BE2C (cell line): ENCODE measurements at regions not wholly inside any gene's neighbourhood (a gene's known extent, or its start where the extent isn't known, plus 50 kb on each side); places are given as distances from the start of the nearest gene placed in this dataset.

ENCODE experiments used
- DNase-seq: peaks from one replicate; pipeline ENCODE4 v3.0.0-alpha.2; 2020
- H3K27me3 ChIP-seq: fragments of 250-450 bp; sonication (Bioruptor Pico); 2 replicates; pipeline ENCODE4 v1.5.1; 2020; ENCODE audit warnings: mild to moderate bottlenecking
- H3K36me3 ChIP-seq: fragments of 250-450 bp; sonication (Bioruptor Pico); 2 replicates; pipeline ENCODE4 v1.5.1; 2020; ENCODE audit warnings: mild to moderate bottlenecking
- H3K4me1 ChIP-seq: fragments of 250-450 bp; sonication (Bioruptor Pico); 2 replicates; pipeline ENCODE4 v1.5.1; 2020
- H3K4me3 ChIP-seq: 2 replicates; pipeline ENCODE4 v1.5.1; 2011; ENCODE audit warnings: low read depth, low read length
- H3K9me3 ChIP-seq: fragments of 250-450 bp; sonication (Bioruptor Pico); 2 replicates; pipeline ENCODE4 v1.5.1; 2020
- TF ChIP-seq, protein P1 (sequence below): IDR thresholded peaks from 2 replicates; pipeline ENCODE4 v1.5.1; 2012; ENCODE audit warnings: mild to moderate bottlenecking, low read depth, low read length

DNA sequence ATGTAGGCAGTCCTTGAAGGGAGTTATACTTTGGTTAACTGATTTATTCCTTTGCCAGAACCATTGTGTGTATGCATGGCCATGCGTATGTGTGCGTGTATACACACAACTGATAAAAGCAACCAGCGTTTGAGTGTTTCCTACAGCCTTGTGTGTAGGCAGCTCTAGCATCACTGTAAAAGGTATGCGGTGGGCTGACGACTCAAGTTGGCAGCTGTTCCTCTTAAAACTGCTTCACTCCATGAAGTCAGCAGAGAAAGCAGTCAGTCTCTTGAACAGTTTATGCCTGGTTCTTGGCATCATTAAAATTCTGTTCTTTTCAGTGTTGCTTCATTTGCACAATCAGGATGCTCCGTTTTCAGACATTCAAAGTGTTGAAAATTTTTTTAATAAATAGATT is 103.5 kb upstream of the FRMPD4 start:
- no peak overlapping the region for H3K4me3 ChIP-seq
- H3K4me1 ChIP-seq: no peaks in the 10 kb centered on the region
- no peaks in the 10 kb centered on the region for H3K9me3 ChIP-seq
- no peaks in the 10 kb centered on the region for H3K36me3 ChIP-seq
- no peak for DNase-seq
- TF ChIP-seq, protein P1, sequence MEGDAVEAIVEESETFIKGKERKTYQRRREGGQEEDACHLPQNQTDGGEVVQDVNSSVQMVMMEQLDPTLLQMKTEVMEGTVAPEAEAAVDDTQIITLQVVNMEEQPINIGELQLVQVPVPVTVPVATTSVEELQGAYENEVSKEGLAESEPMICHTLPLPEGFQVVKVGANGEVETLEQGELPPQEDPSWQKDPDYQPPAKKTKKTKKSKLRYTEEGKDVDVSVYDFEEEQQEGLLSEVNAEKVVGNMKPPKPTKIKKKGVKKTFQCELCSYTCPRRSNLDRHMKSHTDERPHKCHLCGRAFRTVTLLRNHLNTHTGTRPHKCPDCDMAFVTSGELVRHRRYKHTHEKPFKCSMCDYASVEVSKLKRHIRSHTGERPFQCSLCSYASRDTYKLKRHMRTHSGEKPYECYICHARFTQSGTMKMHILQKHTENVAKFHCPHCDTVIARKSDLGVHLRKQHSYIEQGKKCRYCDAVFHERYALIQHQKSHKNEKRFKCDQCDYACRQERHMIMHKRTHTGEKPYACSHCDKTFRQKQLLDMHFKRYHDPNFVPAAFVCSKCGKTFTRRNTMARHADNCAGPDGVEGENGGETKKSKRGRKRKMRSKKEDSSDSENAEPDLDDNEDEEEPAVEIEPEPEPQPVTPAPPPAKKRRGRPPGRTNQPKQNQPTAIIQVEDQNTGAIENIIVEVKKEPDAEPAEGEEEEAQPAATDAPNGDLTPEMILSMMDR: no peak
- H3K27me3 ChIP-seq: no peaks in the 10 kb centered on the region

DNA sequence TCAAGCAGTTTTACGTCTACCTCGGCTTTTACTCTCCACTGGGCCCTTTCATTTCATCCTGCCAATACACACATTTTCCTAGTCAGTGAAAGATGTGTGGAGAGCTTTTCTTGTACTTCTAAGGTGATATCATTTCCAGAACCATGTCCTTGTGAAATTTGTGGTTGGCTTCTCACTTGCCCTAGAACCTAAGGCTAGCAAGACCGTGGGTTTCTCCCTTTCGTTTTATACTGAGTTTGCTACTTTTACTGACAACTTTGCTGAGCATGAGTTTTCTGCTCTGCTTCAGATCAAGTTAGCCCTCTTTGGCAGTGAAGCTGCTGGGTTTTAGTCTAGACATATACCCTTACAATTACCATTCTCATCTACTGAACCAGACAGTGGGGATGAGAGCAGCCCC is 95.7 kb upstream of the FRMPD4 start:
- TF ChIP-seq, protein P1: no peak
- Histone ChIP-seq H3K36me3 (no peaks in the 10 kb centered on the region), H3K4me1 (no peaks in the 10 kb centered on the region), H3K9me3 (no peaks in the 10 kb centered on the region), H3K27me3 (no peaks in the 10 kb centered on the region), H3K4me3 (no peak overlapping the region)
- no peak for DNase-seq

DNA sequence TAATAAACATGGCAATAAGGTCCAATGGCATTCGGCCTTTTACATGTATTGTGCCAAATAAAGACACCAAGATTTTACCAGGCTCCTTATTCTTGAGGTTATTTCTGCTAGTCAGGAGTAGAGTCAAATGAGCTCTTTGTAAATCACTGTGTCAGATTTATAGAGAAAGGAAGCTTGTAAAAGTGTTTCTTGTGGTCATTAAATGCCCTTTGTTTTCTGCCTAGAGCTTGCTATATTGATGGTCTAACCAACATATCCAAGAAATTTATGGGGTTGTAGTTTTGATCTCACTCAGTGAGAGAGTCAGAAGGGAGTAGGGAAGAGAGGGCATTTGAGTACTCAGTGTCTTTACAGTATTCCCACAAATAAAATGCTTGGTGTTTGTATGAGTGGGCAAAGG is 86.2 kb upstream of the FRMPD4 start:
- H3K27me3 ChIP-seq: no peaks in the 10 kb centered on the region
- H3K4me3 ChIP-seq: no peak overlapping the region
- no peaks in the 10 kb centered on the region for H3K4me1 ChIP-seq
- H3K36me3 ChIP-seq: no peaks in the 10 kb centered on the region
- TF ChIP-seq, protein P1: no peak
- H3K9me3 ChIP-seq: no peaks in the 10 kb centered on the region
- DNase-seq: no peak

DNA sequence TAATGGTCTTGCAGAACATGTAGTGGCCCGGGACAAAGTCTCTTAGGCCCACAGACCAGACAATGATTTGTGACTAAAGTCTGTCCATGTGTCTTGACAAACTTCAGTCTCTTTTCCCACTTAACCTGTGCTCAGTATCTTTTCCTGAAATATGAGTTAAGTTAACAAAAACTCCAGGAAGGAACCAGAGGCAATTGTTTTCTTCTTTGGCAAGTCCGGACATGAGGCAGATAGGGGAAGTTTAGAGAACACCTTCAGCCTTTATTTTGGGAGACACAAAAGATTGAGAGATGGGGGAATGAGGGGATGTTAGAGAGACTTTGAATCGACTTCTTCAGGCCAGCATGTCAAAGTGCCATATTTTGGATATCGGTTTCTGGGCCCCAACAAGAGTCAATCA is 80.2 kb upstream of the FRMPD4 start:
- DNase-seq: no peak
- H3K9me3 ChIP-seq: no peaks in the 10 kb centered on the region
- no peaks in the 10 kb centered on the region for H3K4me1 ChIP-seq
- no peaks in the 10 kb centered on the region for H3K27me3 ChIP-seq
- TF ChIP-seq, protein P1: no peak
- no peak overlapping the region for H3K4me3 ChIP-seq
- no peaks in the 10 kb centered on the region for H3K36me3 ChIP-seq

DNA sequence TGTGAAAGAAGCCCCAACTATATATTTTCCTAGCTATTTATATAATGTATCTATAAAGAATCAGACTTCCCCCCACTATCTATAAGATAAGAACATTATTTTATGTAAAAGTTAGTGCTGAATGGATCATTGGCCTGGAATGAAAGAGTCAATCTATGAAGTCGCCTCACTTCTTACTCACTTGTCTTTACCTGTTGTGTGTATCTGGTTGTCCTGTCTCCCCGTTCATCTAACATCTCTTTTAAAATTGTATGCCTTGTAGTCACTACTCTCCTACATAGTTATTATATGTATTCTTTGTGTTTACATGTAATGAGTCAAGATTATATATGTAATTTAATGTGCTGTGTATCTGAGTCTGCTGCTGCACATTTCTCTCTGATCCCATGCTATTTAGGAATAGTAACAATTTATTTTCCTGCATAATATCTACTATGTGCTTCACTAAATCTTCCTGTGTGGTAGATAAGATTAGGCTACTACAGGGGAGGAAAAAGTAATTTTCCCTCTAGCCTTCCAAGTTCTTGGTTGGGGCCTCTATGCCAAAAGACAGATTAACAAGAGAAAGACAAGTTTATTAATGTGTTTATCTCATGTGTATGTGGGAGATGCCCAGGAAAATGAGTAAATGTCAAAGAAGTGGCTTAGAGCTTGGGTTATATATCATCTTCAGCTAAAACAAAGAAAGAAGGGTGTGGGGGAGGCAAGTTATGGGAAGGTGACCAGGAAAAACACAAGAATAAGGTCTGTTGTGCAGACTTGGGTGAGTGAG is 77.6 kb upstream of the FRMPD4 start:
- Histone ChIP-seq H3K9me3 (no peaks in the 10 kb centered on the region), H3K27me3 (no peaks in the 10 kb centered on the region), H3K36me3 (no peaks in the 10 kb centered on the region), H3K4me3 (no peak overlapping the region), H3K4me1 (no peaks in the 10 kb centered on the region)
- TF ChIP-seq, protein P1: no peak
- DNase-seq: no peak

DNA sequence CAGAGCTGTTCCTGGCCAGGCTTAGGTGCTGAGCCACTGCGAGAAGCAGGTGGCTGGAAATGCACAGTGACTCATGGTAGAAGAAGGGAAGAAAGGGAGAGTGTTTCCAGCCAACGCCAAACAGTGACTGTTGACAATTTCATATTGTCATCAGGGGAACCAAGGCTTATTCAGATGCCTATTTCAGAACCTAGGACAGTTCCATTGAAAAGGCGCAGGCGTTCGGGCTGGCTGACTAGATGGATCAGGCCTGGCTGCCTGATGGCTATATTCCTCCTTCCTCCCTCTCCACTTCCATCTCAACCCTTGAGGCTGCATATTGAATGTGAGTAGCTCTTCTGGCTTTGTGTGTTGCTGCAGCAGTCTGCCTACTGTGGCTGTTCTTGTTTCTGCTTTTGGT is 73.0 kb upstream of the FRMPD4 start:
- H3K4me3 ChIP-seq: no peak overlapping the region
- no peaks in the 10 kb centered on the region for H3K4me1 ChIP-seq
- H3K9me3 ChIP-seq: no peaks in the 10 kb centered on the region
- no peaks in the 10 kb centered on the region for H3K27me3 ChIP-seq
- TF ChIP-seq, protein P1: no peak
- no peaks in the 10 kb centered on the region for H3K36me3 ChIP-seq
- DNase-seq: no peak
